Left ventricle myocardium inferior (tissue), 1 donor: ENCODE measurements at regions not wholly inside any gene's neighbourhood (a gene's known extent, or its start where the extent isn't known, plus 50 kb on each side); places are given as distances from the start of the nearest gene placed in this dataset.

Experiments used
- DNase-seq: peaks from one replicate; pipeline ENCODE4 v3.0.0-alpha.2; 2020
- H3K27ac ChIP-seq: fragments of 200-600 bp; replicated peaks from 2 replicates; pipeline ENCODE4 v1.8.0; 2021
- H3K27me3 ChIP-seq: fragments of 200-600 bp; 2 replicates; pipeline ENCODE4 v1.8.0; 2021; ENCODE audit warnings: low read depth
- H3K36me3 ChIP-seq: fragments of 200-600 bp; 2 replicates; pipeline ENCODE4 v1.8.0; 2021
- H3K4me1 ChIP-seq: fragments of 200-600 bp; 2 replicates; pipeline ENCODE4 v1.8.0; 2021
- H3K4me3 ChIP-seq: fragments of 200-600 bp; 2 replicates; pipeline ENCODE4 v1.8.0; 2021; ENCODE audit warnings: mild to moderate bottlenecking, moderate library complexity
- H3K9me3 ChIP-seq: fragments of 200-600 bp; replicated peaks from 2 replicates; pipeline ENCODE4 v1.8.0; 2021
- CTCF ChIP-seq: fragments of 200-600 bp; IDR thresholded peaks from 2 replicates; pipeline ENCODE4 v1.8.0; 2021; ENCODE audit warnings: antibody characterized with exemption, mild to moderate bottlenecking, borderline replicate concordance
- intact Hi-C: fragments of 100-400 bp; cut with micrococcal nuclease; formaldehyde crosslinking; loops from one replicate; pipeline ENCODE4 v1.11.0; 2022
- donor health status: DM: no; HTN: yes; CAD: no; lungs with severe emphysema.

DNA sequence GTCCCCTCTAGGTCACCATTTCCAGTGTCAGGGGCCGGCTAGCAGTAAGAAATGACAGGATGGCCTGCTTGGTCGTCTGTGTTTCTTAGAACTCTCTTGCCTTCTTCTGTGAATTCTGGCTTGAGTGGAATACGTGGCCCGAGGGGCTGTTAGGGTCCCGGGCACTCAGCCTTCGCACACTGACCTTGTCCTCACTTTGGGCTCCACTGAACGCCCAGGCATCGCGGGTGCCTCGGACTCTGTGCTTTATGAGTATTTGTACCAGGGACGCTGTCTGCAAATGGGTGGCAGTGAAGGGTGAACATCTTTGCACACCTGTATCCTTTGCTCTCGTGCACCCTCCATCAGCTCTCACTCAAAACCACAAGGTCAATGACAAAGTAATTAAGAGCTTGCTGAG lies 123.4 kb upstream of the ANO1 start:
- TF ChIP-seq CTCF, result no peak
- H3K36me3 ChIP-seq, result no peaks in the 10 kb centered on the region
- no peak overlapping the region for H3K27ac ChIP-seq
- H3K4me3 ChIP-seq, result no peak overlapping the region
- H3K4me1 ChIP-seq, result no peaks in the 10 kb centered on the region
- intact Hi-C loops, result no loop called here
- peaks cover 40% of the 10 kb centered on the region for H3K27me3 ChIP-seq
- peaks cover 14% of the 10 kb centered on the region for H3K9me3 ChIP-seq
- DNase-seq, result no peak

GRCh38 chr11:69956669-69957190 lies 121.4 kb upstream of the ANO1 start:
- intact Hi-C loops, result no loop called here
- no peak overlapping the region for H3K27ac ChIP-seq
- H3K9me3 ChIP-seq, result peaks cover 9% of the 10 kb centered on the region
- H3K4me1 ChIP-seq, result no peaks in the 10 kb centered on the region
- H3K27me3 ChIP-seq, result peaks cover 33% of the 10 kb centered on the region
- H3K4me3 ChIP-seq, result no peak overlapping the region
- H3K36me3 ChIP-seq, result no peaks in the 10 kb centered on the region
- DNase-seq, result no peak
- TF ChIP-seq CTCF, result no peak

DNA sequence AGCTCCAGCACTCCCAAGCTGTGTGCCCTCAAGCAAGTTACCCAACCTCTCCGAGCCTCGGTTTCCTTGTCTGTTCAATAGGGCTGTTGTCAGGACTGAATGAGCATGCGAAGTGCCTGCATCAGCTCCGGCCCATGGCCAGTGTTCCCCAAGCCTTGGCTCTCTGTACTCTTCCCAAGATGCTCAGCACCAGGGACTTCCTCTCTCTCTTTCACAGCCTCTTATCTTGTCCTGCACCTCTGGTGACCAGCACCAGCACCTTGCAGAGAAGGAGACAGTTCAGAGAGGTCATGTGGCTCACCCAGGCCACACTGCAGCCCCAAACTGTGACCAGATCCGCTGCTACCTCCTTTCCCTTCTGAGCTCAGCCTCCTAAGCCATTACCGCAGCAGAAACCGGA lies 120.3 kb upstream of the ANO1 start:
- Histone ChIP-seq H3K27me3 (peaks cover 30% of the 10 kb centered on the region), H3K27ac (no peak overlapping the region), H3K4me3 (no peak overlapping the region), H3K36me3 (no peaks in the 10 kb centered on the region), H3K4me1 (no peaks in the 10 kb centered on the region), H3K9me3 (peaks cover 9% of the 10 kb centered on the region)
- no peak for TF ChIP-seq CTCF
- intact Hi-C loops, result no loop called here
- no peak for DNase-seq

DNA sequence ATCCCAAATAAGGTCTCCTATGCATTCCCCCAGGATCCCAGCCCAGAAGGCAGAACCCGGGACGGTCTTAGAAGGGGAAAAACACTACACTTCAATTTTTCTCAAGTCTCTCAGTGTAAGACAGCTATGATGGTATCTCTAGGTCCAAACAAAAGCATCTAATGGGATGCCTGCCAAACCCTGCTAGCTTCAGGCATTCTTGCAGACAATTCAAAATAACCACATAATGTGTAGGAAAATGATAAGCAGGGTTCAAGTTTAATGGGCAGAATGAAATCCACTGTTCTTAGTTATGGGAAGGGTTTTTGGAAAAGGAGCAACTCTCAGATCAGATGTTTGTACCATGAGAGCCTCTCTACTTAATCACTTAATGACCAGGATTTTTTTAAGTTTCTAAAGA lies 119.8 kb upstream of the ANO1 start:
- no peaks in the 10 kb centered on the region for H3K36me3 ChIP-seq
- peaks cover 9% of the 10 kb centered on the region for H3K9me3 ChIP-seq
- DNase-seq, result no peak
- peaks cover 30% of the 10 kb centered on the region for H3K27me3 ChIP-seq
- no peak for TF ChIP-seq CTCF
- intact Hi-C loops, result no loop called here
- H3K4me1 ChIP-seq, result no peaks in the 10 kb centered on the region
- H3K4me3 ChIP-seq, result no peak overlapping the region
- no peak overlapping the region for H3K27ac ChIP-seq

- H3K4me3 ChIP-seq, result no peak overlapping the region
These were observed 118.7 kb upstream of the ANO1 start for GRCh38 chr11:69959461-69959860.

More at GRCh38 chr11:69959461-69959860, 118.7 kb upstream of the ANO1 start:
- no peak overlapping the region for H3K27ac ChIP-seq
- H3K9me3 ChIP-seq, result peaks cover 9% of the 10 kb centered on the region
- no peak for DNase-seq
- H3K36me3 ChIP-seq, result no peaks in the 10 kb centered on the region
- peaks cover 30% of the 10 kb centered on the region for H3K27me3 ChIP-seq
- intact Hi-C loops, result no loop called here
- no peaks in the 10 kb centered on the region for H3K4me1 ChIP-seq
- no peak for TF ChIP-seq CTCF
